ENCODE measurements at regions not wholly inside any gene's neighbourhood (a gene's known extent, or its start where the extent isn't known, plus 50 kb on each side); places are given as distances from the start of the nearest gene placed in this dataset.

GRCh38 chr11:57116654-57117053 is 65.1 kb upstream of the LRRC55 start:
- Histone ChIP-seq H3K79me2 (ENCODE audit: insufficient read depth, low read length) (no peaks in the 10 kb centered on the region), H3K36me3 (ENCODE audit: control insufficient read depth in 1 of 2, insufficient read depth in 2 of 2, low read length in 2 of 2) (no peaks in the 10 kb centered on the region), H3K4me2 (ENCODE audit: low read length) (no peak overlapping the region), H3K27me3 (ENCODE audit: insufficient read depth, low read length) (no peaks in the 10 kb centered on the region), H3K27ac (ENCODE audit: low read depth, low read length) (no peak overlapping the region), H3K4me1 (ENCODE audit: control insufficient read depth in 1 of 2, insufficient read depth in 2 of 2, low read length in 2 of 2) (no peaks in the 10 kb centered on the region), H3K4me3 (replicated peaks in 1 of 2; ENCODE audit: low read depth in 1 of 2, low read length in 2 of 2) (no peak overlapping the region), H3K9me2 (ENCODE audit: insufficient read depth) (no peaks in the 10 kb centered on the region), H3K9ac (ENCODE audit: low read length) (no peak overlapping the region), H3K9me3 (ENCODE audit: control insufficient read depth in 1 of 2, insufficient read depth in 1 of 2, low read depth in 1 of 2, low read length in 2 of 2) (no peaks in the 10 kb centered on the region), H2AFZ (ENCODE audit: low read depth, low read length, poor library complexity, severe bottlenecking) (no peak overlapping the region), H4K20me1 (ENCODE audit: insufficient read depth) (no peaks in the 10 kb centered on the region)
- RAD21 ChIA-PET (ENCODE audit: low non-redundant PET in 1 of 2, low total read pairs in 2 of 2, uncharacterized antibody in 2 of 2, unreplicated experiment in 2 of 2): interaction anchor here (1.3 to 1.9 kb wide), 2 partner anchors 133 kb away, joined by 7 to 13 read pairs; no protein-coding TSS in a partner anchor
- POLR2A ChIA-PET: no interaction called here
- TF ChIP-seq RAD21 (IDR thresholded peaks at IDR 0.05; ENCODE audit: low read depth) (peak; percentile 72), EGR1 (IDR thresholded peaks at IDR 0.05; ENCODE audit: low read depth) (no peak), JUND (IDR thresholded peaks at IDR 0.05) (no peak), SRF (IDR thresholded peaks at IDR 0.05; ENCODE audit: low read depth) (no peak), POLR2A (IDR thresholded peaks at IDR 0.05; ENCODE audit: borderline replicate concordance, extremely low read depth, insufficient read depth, insufficient read length) (no peak), EZH2phosphoT487 (IDR thresholded peaks at IDR 0.05; ENCODE audit: borderline replicate concordance) (no peak), ELF1 (IDR thresholded peaks at IDR 0.05; ENCODE audit: borderline replicate concordance, low read depth) (no peak), EZH2 (IDR thresholded peaks at IDR 0.05) (no peak), YY1 (IDR thresholded peaks at IDR 0.05; ENCODE audit: extremely low read depth, insufficient replicate concordance, low read depth, low read length) (no peak), ZFX (IDR thresholded peaks at IDR 0.05) (no peak), ZNF274 (IDR thresholded peaks at IDR 0.05; ENCODE audit: low read depth, low read length) (no peak), SP1 (IDR thresholded peaks at IDR 0.05; ENCODE audit: low read depth) (no peak)
- TF ChIP-seq, protein P1, sequence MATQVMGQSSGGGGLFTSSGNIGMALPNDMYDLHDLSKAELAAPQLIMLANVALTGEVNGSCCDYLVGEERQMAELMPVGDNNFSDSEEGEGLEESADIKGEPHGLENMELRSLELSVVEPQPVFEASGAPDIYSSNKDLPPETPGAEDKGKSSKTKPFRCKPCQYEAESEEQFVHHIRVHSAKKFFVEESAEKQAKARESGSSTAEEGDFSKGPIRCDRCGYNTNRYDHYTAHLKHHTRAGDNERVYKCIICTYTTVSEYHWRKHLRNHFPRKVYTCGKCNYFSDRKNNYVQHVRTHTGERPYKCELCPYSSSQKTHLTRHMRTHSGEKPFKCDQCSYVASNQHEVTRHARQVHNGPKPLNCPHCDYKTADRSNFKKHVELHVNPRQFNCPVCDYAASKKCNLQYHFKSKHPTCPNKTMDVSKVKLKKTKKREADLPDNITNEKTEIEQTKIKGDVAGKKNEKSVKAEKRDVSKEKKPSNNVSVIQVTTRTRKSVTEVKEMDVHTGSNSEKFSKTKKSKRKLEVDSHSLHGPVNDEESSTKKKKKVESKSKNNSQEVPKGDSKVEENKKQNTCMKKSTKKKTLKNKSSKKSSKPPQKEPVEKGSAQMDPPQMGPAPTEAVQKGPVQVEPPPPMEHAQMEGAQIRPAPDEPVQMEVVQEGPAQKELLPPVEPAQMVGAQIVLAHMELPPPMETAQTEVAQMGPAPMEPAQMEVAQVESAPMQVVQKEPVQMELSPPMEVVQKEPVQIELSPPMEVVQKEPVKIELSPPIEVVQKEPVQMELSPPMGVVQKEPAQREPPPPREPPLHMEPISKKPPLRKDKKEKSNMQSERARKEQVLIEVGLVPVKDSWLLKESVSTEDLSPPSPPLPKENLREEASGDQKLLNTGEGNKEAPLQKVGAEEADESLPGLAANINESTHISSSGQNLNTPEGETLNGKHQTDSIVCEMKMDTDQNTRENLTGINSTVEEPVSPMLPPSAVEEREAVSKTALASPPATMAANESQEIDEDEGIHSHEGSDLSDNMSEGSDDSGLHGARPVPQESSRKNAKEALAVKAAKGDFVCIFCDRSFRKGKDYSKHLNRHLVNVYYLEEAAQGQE (IDR thresholded peaks at IDR 0.05; ENCODE audit: low read depth): no peak
- TF ChIP-seq, protein P2, sequence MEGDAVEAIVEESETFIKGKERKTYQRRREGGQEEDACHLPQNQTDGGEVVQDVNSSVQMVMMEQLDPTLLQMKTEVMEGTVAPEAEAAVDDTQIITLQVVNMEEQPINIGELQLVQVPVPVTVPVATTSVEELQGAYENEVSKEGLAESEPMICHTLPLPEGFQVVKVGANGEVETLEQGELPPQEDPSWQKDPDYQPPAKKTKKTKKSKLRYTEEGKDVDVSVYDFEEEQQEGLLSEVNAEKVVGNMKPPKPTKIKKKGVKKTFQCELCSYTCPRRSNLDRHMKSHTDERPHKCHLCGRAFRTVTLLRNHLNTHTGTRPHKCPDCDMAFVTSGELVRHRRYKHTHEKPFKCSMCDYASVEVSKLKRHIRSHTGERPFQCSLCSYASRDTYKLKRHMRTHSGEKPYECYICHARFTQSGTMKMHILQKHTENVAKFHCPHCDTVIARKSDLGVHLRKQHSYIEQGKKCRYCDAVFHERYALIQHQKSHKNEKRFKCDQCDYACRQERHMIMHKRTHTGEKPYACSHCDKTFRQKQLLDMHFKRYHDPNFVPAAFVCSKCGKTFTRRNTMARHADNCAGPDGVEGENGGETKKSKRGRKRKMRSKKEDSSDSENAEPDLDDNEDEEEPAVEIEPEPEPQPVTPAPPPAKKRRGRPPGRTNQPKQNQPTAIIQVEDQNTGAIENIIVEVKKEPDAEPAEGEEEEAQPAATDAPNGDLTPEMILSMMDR (IDR thresholded peaks at IDR 0.05 in 2 of 3, conservative IDR thresholded peaks at IDR 0.05 in 1 of 3; ENCODE audit: borderline replicate concordance in 1 of 3, insufficient read depth in 1 of 3, low read depth in 2 of 3, low read length in 2 of 3): peak; percentile 48 to 71 (median 59); a peak in 5 of 6 replicates
- TF ChIP-seq, protein P3, sequence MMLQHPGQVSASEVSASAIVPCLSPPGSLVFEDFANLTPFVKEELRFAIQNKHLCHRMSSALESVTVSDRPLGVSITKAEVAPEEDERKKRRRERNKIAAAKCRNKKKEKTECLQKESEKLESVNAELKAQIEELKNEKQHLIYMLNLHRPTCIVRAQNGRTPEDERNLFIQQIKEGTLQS (IDR thresholded peaks at IDR 0.05): no peak
- TF ChIP-seq, protein P4, sequence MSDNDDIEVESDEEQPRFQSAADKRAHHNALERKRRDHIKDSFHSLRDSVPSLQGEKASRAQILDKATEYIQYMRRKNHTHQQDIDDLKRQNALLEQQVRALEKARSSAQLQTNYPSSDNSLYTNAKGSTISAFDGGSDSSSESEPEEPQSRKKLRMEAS (IDR thresholded peaks at IDR 0.05): no peak
- BruUV-seq (replicated peaks): no TSS peak
- ATAC-seq (peak; percentile 88), DNase-seq (ENCODE audit: low read depth, low spot score) (peak; percentile 19)
- intact Hi-C loops (cut with micrococcal nuclease): loop anchor here (1.0 to 5.0 kb wide), 2 partner anchors 133 to 274 kb away; no protein-coding TSS in a partner anchor
- CTCF ChIA-PET: interaction anchor here (2.7 kb wide), 1 partner anchor 133 kb away, joined by 48 read pairs; no protein-coding TSS in a partner anchor

All from HCT116 (cell line).